Activated naive CD4-positive, alpha-beta T cell treated with Interleukin-2 at 50 U/mL for 16 hours (primary cell): ENCODE measurements at regions not wholly inside any gene's neighbourhood (a gene's known extent, or its start where the extent isn't known, plus 50 kb on each side); places are given as distances from the start of the nearest gene placed in this dataset.

Source experiments
- DNase-seq: peaks from one replicate; pipeline ENCODE4 v3.0.0-alpha.2; 2020

GRCh38 chr6:15058200-15059061 is 187.4 kb upstream of the JARID2 start:
- no peak for DNase-seq

GRCh38 chr6:15061180-15061641 is 184.7 kb upstream of the JARID2 start:
- DNase-seq = no peak

GRCh38 chr6:15061908-15062515 is 183.9 kb upstream of the JARID2 start:
- DNase-seq = no peak

GRCh38 chr6:15062516-15063252 is 183.2 kb upstream of the JARID2 start:
- DNase-seq = no peak

GRCh38 chr6:15063253-15063853 is 182.5 kb upstream of the JARID2 start:
- DNase-seq = no peak

- no peak for DNase-seq
Measured at GRCh38 chr6:15065261-15065989, 180.4 kb upstream of the JARID2 start.

- DNase-seq = no peak
Measured at GRCh38 chr6:15066089-15066758, 179.6 kb upstream of the JARID2 start.

- no peak for DNase-seq
Measured at GRCh38 chr6:15073344-15073789, 172.5 kb upstream of the JARID2 start.

- no peak for DNase-seq
Measured at GRCh38 chr6:15073883-15074465, 171.9 kb upstream of the JARID2 start.

- no peak for DNase-seq
Measured at GRCh38 chr6:15074806-15075205, 171.1 kb upstream of the JARID2 start.

- DNase-seq = no peak
Measured at GRCh38 chr6:15076565-15076964, 169.3 kb upstream of the JARID2 start.

GRCh38 chr6:15077006-15077405 is 168.9 kb upstream of the JARID2 start:
- no peak for DNase-seq

- no peak for DNase-seq
Measured at GRCh38 chr6:15077961-15078360, 167.9 kb upstream of the JARID2 start.

- DNase-seq = no peak
Measured at GRCh38 chr6:15079288-15079817, 166.5 kb upstream of the JARID2 start.

- no peak for DNase-seq
Measured at GRCh38 chr6:15080895-15081294, 165.0 kb upstream of the JARID2 start.

GRCh38 chr6:15081447-15081846 is 164.4 kb upstream of the JARID2 start:
- no peak for DNase-seq

GRCh38 chr6:15082708-15083107 is 163.2 kb upstream of the JARID2 start:
- DNase-seq = no peak

GRCh38 chr6:15086348-15087158 is 159.3 kb upstream of the JARID2 start:
- DNase-seq = no peak

GRCh38 chr6:15087186-15087589 is 158.7 kb upstream of the JARID2 start:
- no peak for DNase-seq

GRCh38 chr6:15088904-15089568 is 156.8 kb upstream of the JARID2 start:
- no peak for DNase-seq
